ENCODE measurements at regions not wholly inside any gene's neighbourhood (a gene's known extent, or its start where the extent isn't known, plus 50 kb on each side); places are given as distances from the start of the nearest gene placed in this dataset.

- TF ChIP-seq CTCF (IDR thresholded peaks at IDR 0.05; ENCODE audit: insufficient read depth, low read depth, low read length), result no peak
- POLR2A ChIA-PET, result no interaction called here
- H3K27me3 ChIP-seq (ENCODE audit: control insufficient read depth, insufficient read depth, low read length), result no peaks in the 10 kb centered on the region
Observed at GRCh38 chr12:67822826-67823225, 166.4 kb upstream of the IFNG-AS1 start.

DNA sequence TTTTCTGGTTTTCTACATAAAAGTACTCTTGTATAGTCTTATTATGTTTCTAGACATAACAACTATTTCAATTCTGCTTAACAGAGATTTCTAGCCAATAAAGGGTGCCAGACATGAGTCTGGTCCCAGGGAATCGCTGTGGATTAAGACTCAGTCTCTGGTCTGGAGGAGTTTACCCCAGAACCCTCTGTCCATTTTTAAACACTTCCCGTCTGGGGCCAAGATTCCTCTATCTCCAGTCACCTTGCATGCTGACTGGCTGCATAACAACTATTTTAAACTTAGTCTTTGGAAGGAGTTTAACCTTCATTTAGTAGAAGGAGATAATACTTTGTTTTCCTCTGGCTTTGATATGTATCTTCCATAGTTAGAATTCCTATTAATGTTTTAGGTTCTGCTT is 163.1 kb upstream of the IFNG-AS1 start:
- no peak for TF ChIP-seq CTCF (IDR thresholded peaks at IDR 0.05; ENCODE audit: insufficient read depth, low read depth, low read length)

More at GRCh38 chr12:67822826-67823225, 166.4 kb upstream of the IFNG-AS1 start:
- CTCF ChIA-PET, result interaction anchor here (1.8 kb wide), 1 partner anchor 9 kb away, joined by 4 read pairs; no protein-coding TSS in a partner anchor
- DNase-seq (ENCODE audit: low read depth), result no peak
- Histone ChIP-seq H3K36me3 (ENCODE audit: control insufficient read depth, insufficient read depth, low read length) (no peaks in the 10 kb centered on the region), H3K4me3 (ENCODE audit: low read depth, low read length) (no peak overlapping the region)

DNA sequence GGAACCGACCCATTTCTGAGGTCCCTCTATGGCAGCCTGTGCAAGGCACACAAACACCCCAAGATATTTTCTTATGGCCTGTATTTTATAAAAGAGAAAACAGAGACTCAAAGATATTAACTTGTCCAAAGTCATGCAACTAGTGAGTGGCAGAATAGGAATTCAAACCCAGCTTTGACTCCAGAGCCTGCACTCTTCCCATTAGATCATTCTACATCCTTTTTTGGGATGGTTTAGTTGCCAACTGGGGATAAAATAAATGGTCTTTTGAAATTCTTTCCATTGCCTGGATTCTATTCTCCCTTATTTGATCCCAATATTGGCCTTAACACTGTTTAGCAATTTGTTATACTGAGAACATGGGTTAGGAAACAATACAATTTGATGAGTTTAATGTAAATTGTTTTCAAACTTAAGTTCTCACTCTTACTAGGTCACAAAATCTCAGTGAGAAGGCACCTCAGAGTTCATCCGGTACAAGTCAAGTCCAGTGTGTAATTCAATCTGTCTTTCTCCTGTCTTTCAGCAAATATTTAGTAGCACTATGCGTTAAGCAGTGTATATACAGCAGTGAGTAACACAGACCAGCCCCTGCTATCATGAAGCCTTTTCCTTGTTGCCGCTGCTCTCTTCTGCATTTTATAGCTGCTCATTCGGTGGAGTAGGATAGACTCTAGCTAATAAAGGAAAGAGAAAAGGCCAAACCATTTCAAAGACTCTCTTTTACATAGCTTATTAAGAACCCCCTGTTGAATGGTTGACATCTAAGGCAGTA is 162.1 kb upstream of the IFNG-AS1 start:
- Histone ChIP-seq H3K27me3 (ENCODE audit: control insufficient read depth, insufficient read depth, low read length) (no peaks in the 10 kb centered on the region), H3K36me3 (ENCODE audit: control insufficient read depth, insufficient read depth, low read length) (no peaks in the 10 kb centered on the region), H3K4me3 (ENCODE audit: low read depth, low read length) (peak overlapping the region; percentile 43)
- ChIA-PET CTCF (no interaction called here), POLR2A (interaction anchor here (0.6 kb wide), 1 partner anchor 14 kb away, joined by 4 read pairs; no protein-coding TSS in a partner anchor)
- no peak for TF ChIP-seq CTCF (IDR thresholded peaks at IDR 0.05; ENCODE audit: insufficient read depth, low read depth, low read length)
- DNase-seq (ENCODE audit: low read depth), result no peak

More for the DNA sequence above, 163.1 kb upstream of the IFNG-AS1 start:
- POLR2A ChIA-PET, result no interaction called here
- no peak for DNase-seq (ENCODE audit: low read depth)
- H3K4me3 ChIP-seq (ENCODE audit: low read depth, low read length), result no peak overlapping the region
- CTCF ChIA-PET, result no interaction called here
- H3K36me3 ChIP-seq (ENCODE audit: control insufficient read depth, insufficient read depth, low read length), result no peaks in the 10 kb centered on the region
- H3K27me3 ChIP-seq (ENCODE audit: control insufficient read depth, insufficient read depth, low read length), result no peaks in the 10 kb centered on the region

- peak overlapping the region; percentile 43 for H3K4me3 ChIP-seq (ENCODE audit: low read depth, low read length)
- no peaks in the 10 kb centered on the region for H3K27me3 ChIP-seq (ENCODE audit: control insufficient read depth, insufficient read depth, low read length)
- H3K36me3 ChIP-seq (ENCODE audit: control insufficient read depth, insufficient read depth, low read length), result no peaks in the 10 kb centered on the region
- ChIA-PET CTCF (no interaction called here), POLR2A (interaction anchor here (0.6 kb wide), 1 partner anchor 14 kb away, joined by 4 read pairs; no protein-coding TSS in a partner anchor)
- peak; percentile 87 for DNase-seq (ENCODE audit: low read depth)
- TF ChIP-seq CTCF (IDR thresholded peaks at IDR 0.05; ENCODE audit: insufficient read depth, low read depth, low read length), result no peak
Observed at GRCh38 chr12:67827820-67828383, 161.3 kb upstream of the IFNG-AS1 start.

- TF ChIP-seq CTCF (IDR thresholded peaks at IDR 0.05; ENCODE audit: insufficient read depth, low read depth, low read length), result no peak
- Histone ChIP-seq H3K36me3 (ENCODE audit: control insufficient read depth, insufficient read depth, low read length) (no peaks in the 10 kb centered on the region), H3K27me3 (ENCODE audit: control insufficient read depth, insufficient read depth, low read length) (no peaks in the 10 kb centered on the region), H3K4me3 (ENCODE audit: low read depth, low read length) (no peak overlapping the region)
- ChIA-PET POLR2A (no interaction called here), CTCF (interaction anchor here (1.4 kb wide), 1 partner anchor 12 kb away, joined by 5 read pairs; no protein-coding TSS in a partner anchor)
- no peak for DNase-seq (ENCODE audit: low read depth)
Observed at GRCh38 chr12:67829896-67830295, 159.4 kb upstream of the IFNG-AS1 start.

All from BJ (cell line).